Endodermal cell (in vitro differentiated cells): ENCODE measurements at regions not wholly inside any gene's neighbourhood (a gene's known extent, or its start where the extent isn't known, plus 50 kb on each side); places are given as distances from the start of the nearest gene placed in this dataset.

ENCODE experiments used
- DNase-seq: peaks from one replicate; pipeline ENCODE4 v3.0.0-alpha.2; 2017
- H3K27ac ChIP-seq: 2 replicates; pipeline ENCODE4 v1.5.1; 2013; ENCODE audit warnings: mild to moderate bottlenecking, low read depth, low read length, moderate library complexity
- H3K27me3 ChIP-seq: 2 replicates; pipeline ENCODE4 v1.6.1; 2013; ENCODE audit warnings: mild to moderate bottlenecking, low read length, moderate library complexity; ENCODE audit not compliant: insufficient read depth, control insufficient read depth, poor library complexity, severe bottlenecking
- H3K36me3 ChIP-seq: 2 replicates; pipeline ENCODE4 v1.7.0; 2013; ENCODE audit warnings: mild to moderate bottlenecking, low read length, moderate library complexity; ENCODE audit not compliant: control insufficient read depth, insufficient read depth
- H3K4me1 ChIP-seq: one replicate; pipeline ENCODE4 v1.7.0; 2013; ENCODE audit warnings: low read length; ENCODE audit not compliant: control insufficient read depth, insufficient read depth
- H3K4me3 ChIP-seq: 2 replicates; pipeline ENCODE4 v1.5.1; 2013; ENCODE audit warnings: mild to moderate bottlenecking, low read length, moderate library complexity
- H3K9ac ChIP-seq: 2 replicates; pipeline ENCODE4 v1.6.1; 2013; ENCODE audit warnings: mild to moderate bottlenecking, low read length, moderate library complexity; ENCODE audit not compliant: poor library complexity, severe bottlenecking; ENCODE audit errors: extremely low read depth
- H3K9me3 ChIP-seq: 2 replicates; pipeline ENCODE4 v1.6.1; 2013; ENCODE audit warnings: mild to moderate bottlenecking, low read length, moderate library complexity; ENCODE audit not compliant: control insufficient read depth
- H3K27ac Mint-ChIP-seq: 2 replicates; pipeline ENCODE4 v1.8.0; 2020; ENCODE audit warnings: mixed read lengths
- H3K27me3 Mint-ChIP-seq: 2 replicates; pipeline ENCODE4 v1.8.0; 2021; ENCODE audit warnings: mild to moderate bottlenecking, mixed read lengths; ENCODE audit not compliant: insufficient read depth
- H3K36me3 Mint-ChIP-seq: 2 replicates; pipeline ENCODE4 v1.8.0; 2020; ENCODE audit warnings: low read depth, mixed read lengths
- H3K4me1 Mint-ChIP-seq: 2 replicates; pipeline ENCODE4 v1.8.0; 2020; ENCODE audit warnings: mixed read lengths
- H3K4me3 Mint-ChIP-seq: 2 replicates; pipeline ENCODE4 v1.8.0; 2020; ENCODE audit warnings: mild to moderate bottlenecking, moderate library complexity, mixed read lengths
- H3K9me3 Mint-ChIP-seq: 2 replicates; pipeline ENCODE4 v1.8.0; 2020; ENCODE audit warnings: mild to moderate bottlenecking, mixed read lengths
- WGBS, 2 experiments: methylation state at CpG; one replicate each; pipeline versions ENCODE4 v1.1.5 to v1.1.7; 2013; ENCODE audit warnings: missing lambda C conversion rate in 2 of 2, mixed read lengths in 1 of 2; ENCODE audit not compliant: insufficient coverage in 1 of 2, insufficient read length in 1 of 2; 5-methylcytosine and 5-hydroxymethylcytosine counted together
- TF ChIP-seq, protein P1 (sequence below): fragments of 200-600 bp; sonication (generic); conservative IDR thresholded peaks from 2 replicates; pipeline ENCODE4 v1.5.0; 2021; ENCODE audit warnings: antibody characterized with exemption, mild to moderate bottlenecking

DNA sequence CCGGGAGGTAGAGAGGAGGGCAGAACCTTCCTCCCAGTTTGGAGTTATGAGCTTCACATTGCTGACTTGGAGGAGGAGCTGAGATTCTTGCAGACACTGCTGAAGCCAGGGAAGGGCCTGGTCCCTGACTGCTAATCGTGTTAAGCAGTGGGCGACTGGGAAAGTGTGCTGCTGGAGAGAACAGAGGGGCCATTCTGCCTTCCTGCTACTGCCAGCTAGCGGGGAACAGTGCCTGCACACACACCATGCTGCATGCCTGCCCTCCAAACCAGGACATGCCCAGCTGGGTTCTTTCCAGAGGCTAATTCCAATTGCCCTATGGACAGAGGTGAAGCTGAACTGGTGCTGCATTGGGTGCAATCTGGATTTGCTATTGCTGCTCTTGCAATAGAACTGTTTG, 281.4 kb downstream of the AJAP1 start:
- no peaks in the 10 kb centered on the region for H3K36me3 Mint-ChIP-seq
- peaks cover 10% of the 10 kb centered on the region for H3K4me1 Mint-ChIP-seq
- H3K36me3 ChIP-seq: no peaks in the 10 kb centered on the region
- H3K4me1 ChIP-seq: peaks cover 3% of the 10 kb centered on the region
- H3K27ac Mint-ChIP-seq: no peak overlapping the region
- peaks cover 12% of the 10 kb centered on the region for H3K27me3 Mint-ChIP-seq
- WGBS, 2 experiments: 82 to 84% methylated on average over 3 to 4 of the region's 4 CpGs
- no peak overlapping the region for H3K27ac ChIP-seq
- DNase-seq: no peak
- H3K4me3 Mint-ChIP-seq: no peak overlapping the region
- H3K27me3 ChIP-seq: no peaks in the 10 kb centered on the region
- peaks cover 8% of the 10 kb centered on the region for H3K9me3 Mint-ChIP-seq
- TF ChIP-seq, protein P1, sequence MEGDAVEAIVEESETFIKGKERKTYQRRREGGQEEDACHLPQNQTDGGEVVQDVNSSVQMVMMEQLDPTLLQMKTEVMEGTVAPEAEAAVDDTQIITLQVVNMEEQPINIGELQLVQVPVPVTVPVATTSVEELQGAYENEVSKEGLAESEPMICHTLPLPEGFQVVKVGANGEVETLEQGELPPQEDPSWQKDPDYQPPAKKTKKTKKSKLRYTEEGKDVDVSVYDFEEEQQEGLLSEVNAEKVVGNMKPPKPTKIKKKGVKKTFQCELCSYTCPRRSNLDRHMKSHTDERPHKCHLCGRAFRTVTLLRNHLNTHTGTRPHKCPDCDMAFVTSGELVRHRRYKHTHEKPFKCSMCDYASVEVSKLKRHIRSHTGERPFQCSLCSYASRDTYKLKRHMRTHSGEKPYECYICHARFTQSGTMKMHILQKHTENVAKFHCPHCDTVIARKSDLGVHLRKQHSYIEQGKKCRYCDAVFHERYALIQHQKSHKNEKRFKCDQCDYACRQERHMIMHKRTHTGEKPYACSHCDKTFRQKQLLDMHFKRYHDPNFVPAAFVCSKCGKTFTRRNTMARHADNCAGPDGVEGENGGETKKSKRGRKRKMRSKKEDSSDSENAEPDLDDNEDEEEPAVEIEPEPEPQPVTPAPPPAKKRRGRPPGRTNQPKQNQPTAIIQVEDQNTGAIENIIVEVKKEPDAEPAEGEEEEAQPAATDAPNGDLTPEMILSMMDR: no peak
- no peak overlapping the region for H3K4me3 ChIP-seq
- H3K9ac ChIP-seq: no peak overlapping the region
- peaks cover 6% of the 10 kb centered on the region for H3K9me3 ChIP-seq

DNA sequence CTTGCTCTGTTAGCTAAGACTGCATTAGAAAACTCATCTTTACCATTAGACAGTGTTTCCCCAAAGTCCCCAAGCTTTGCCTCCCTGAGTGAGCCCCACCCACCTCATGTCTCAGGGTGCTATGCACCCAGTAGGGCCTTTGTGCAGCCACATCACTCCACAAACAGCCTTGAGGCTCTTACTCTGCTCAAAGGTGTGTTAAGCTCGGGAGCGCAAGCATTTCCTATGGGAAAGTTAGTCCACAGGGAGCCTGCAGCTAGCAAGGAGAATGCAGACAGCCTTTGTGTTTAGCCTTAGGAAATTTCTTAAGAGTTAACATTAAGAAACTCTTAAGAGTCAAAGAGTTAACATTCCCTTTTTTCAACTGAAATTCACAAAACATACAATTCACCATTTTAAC, 278.8 kb downstream of the AJAP1 start:
- Histone ChIP-seq H3K4me1 (peaks cover 3% of the 10 kb centered on the region), H3K36me3 (no peaks in the 10 kb centered on the region), H3K4me3 (no peak overlapping the region), H3K9ac (no peak overlapping the region), H3K27ac (no peak overlapping the region), H3K9me3 (no peaks in the 10 kb centered on the region), H3K27me3 (no peaks in the 10 kb centered on the region)
- H3K27me3 Mint-ChIP-seq: peaks cover 22% of the 10 kb centered on the region
- no peak overlapping the region for H3K4me3 Mint-ChIP-seq
- no peaks in the 10 kb centered on the region for H3K36me3 Mint-ChIP-seq
- H3K27ac Mint-ChIP-seq: no peak overlapping the region
- H3K4me1 Mint-ChIP-seq: peaks cover 10% of the 10 kb centered on the region
- H3K9me3 Mint-ChIP-seq: no peaks in the 10 kb centered on the region
- WGBS, 2 experiments: 80 to 90% methylated on average over 2 of the region's 2 CpGs
- DNase-seq: peak; percentile 52
- TF ChIP-seq, protein P1: no peak

GRCh38 chr1:4932311-4933030, 278.1 kb downstream of the AJAP1 start:
- Mint-ChIP-seq H3K27ac (no peak overlapping the region), H3K9me3 (no peaks in the 10 kb centered on the region), H3K4me1 (peaks cover 10% of the 10 kb centered on the region), H3K27me3 (peaks cover 30% of the 10 kb centered on the region), H3K36me3 (no peaks in the 10 kb centered on the region), H3K4me3 (no peak overlapping the region)
- no peak for DNase-seq
- H3K9ac ChIP-seq: no peak overlapping the region
- H3K4me1 ChIP-seq: peaks cover 3% of the 10 kb centered on the region
- WGBS, 2 experiments: 90 to 91% methylated on average over 15 of the region's 15 CpGs
- H3K4me3 ChIP-seq: no peak overlapping the region
- TF ChIP-seq, protein P1: no peak
- no peaks in the 10 kb centered on the region for H3K9me3 ChIP-seq
- no peaks in the 10 kb centered on the region for H3K27me3 ChIP-seq
- H3K27ac ChIP-seq: no peak overlapping the region
- H3K36me3 ChIP-seq: no peaks in the 10 kb centered on the region
